ENCODE measurements at regions not wholly inside any gene's neighbourhood (a gene's known extent, or its start where the extent isn't known, plus 50 kb on each side); places are given as distances from the start of the nearest gene placed in this dataset.

DNA sequence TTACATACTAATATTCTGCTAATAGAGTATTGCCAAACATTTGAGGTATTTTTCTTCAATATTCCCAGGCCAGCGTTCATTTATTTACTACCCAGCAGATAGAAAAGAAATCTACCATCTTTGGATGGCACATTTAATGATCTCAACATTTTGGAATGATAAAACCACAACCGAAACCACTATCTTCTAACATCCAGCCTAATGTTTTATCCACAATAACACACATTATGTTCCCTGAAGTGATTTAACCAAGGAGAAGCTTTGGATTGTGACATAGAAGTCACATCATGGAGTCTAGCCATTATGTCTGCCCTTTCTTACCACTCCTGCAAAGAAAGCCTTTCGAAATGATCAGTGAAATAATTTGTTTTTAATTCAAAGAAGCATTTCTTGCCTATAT is 497.1 kb upstream of the PLXNA2 start:
- Histone ChIP-seq H3K36me3 (ENCODE audit: insufficient read depth, low read length) (no peaks in the 10 kb centered on the region), H3K27me3 (ENCODE audit: control insufficient read depth, insufficient read depth, low read length) (no peaks in the 10 kb centered on the region), H3K4me1 (ENCODE audit: control insufficient read depth, insufficient read depth, low read length) (no peaks in the 10 kb centered on the region), H3K4me3 (ENCODE audit: low read length) (no peak overlapping the region), H3K9ac (ENCODE audit: low read depth, low read length) (no peak overlapping the region), H3K9me3 (replicated peaks; ENCODE audit: low read length) (no peaks in the 10 kb centered on the region), H3K4me2 (ENCODE audit: low read length) (no peak overlapping the region)

DNA sequence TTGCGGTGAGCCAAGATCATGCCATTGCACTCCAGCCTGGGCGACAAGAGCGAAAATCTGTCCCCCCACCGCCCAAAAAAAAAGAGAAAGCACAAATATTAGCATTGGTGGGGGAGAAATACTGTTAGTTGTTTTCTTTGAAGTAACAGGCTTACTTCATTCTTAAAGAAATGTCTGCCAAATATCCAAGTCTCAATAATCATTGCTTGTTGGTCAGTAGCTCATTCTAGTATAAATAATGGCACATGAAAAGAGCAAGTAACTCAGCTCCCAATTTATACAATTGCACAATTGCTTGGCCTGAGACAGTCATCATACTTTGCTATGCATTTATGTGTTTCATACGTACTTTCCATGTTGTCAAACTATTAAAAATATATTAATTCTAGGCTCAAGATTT is 499.2 kb upstream of the PLXNA2 start:
- Histone ChIP-seq H3K9ac (ENCODE audit: low read depth, low read length) (no peak overlapping the region), H3K9me3 (replicated peaks; ENCODE audit: low read length) (no peaks in the 10 kb centered on the region), H3K27me3 (ENCODE audit: control insufficient read depth, insufficient read depth, low read length) (no peaks in the 10 kb centered on the region), H3K4me1 (ENCODE audit: control insufficient read depth, insufficient read depth, low read length) (no peaks in the 10 kb centered on the region), H3K36me3 (ENCODE audit: insufficient read depth, low read length) (no peaks in the 10 kb centered on the region), H3K4me2 (ENCODE audit: low read length) (no peak overlapping the region), H3K4me3 (ENCODE audit: low read length) (no peak overlapping the region)

DNA sequence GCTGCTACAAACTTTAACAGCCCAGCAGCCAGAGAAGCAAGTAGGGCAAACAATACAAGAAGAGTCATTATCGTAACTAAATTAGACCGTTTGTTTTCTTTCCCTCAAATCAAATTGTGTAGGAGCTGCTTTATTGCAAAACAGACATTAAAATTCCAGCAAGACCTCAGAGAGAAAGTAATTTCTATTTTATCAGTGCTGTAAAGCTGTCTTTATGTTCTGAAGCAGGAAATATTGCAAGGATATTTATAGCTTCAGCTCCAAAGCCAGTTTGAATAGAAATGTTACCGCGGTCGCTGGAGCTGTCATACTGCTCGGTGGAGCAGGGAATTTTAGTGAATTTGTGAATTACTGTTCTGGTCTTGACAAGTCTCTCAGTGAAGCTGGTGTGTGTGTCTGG is 503.8 kb upstream of the PLXNA2 start:
- Histone ChIP-seq H3K4me2 (ENCODE audit: low read length) (no peak overlapping the region), H3K4me3 (ENCODE audit: low read length) (no peak overlapping the region), H3K9me3 (replicated peaks; ENCODE audit: low read length) (no peaks in the 10 kb centered on the region), H3K36me3 (ENCODE audit: insufficient read depth, low read length) (no peaks in the 10 kb centered on the region), H3K4me1 (ENCODE audit: control insufficient read depth, insufficient read depth, low read length) (no peaks in the 10 kb centered on the region), H3K9ac (ENCODE audit: low read depth, low read length) (no peak overlapping the region), H3K27me3 (ENCODE audit: control insufficient read depth, insufficient read depth, low read length) (no peaks in the 10 kb centered on the region)

DNA sequence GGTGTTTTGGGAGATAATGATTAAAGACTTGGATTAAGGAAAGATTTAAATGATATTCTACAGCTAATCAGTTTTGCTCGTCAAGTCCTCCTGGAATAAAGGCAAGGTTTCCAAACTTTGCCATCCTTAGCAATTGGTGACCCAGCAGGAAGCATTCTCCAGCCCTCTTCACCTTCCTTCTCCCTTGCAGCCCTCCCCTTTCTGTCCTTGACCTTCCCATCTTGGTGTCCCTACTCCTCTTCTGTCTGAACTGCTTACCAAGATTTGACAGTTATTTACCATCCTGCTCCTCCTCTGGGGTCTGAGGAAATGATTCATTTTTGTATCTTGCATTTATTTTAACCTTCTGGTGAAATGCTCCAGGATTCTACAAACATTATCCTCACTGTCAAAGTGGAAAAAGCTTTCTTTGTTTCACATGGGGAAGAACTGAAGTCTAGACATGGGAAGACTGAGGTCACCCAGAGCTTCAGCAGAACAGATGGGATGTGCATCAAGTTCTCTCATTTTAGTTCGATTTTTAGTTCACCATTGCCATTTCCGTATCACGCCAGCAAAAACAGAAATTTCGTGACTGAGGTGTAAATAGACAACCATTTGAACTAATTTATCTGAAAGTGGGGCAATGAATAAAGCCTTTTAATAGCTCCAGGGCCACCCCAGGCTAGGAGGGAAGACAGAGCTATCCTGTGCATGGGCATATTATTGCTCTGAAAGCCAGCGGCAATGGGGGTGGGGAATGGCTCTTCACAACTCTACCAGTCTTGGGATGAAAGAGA is 504.4 kb upstream of the PLXNA2 start:
- H3K4me1 ChIP-seq (ENCODE audit: control insufficient read depth, insufficient read depth, low read length) = no peaks in the 10 kb centered on the region
- H3K27me3 ChIP-seq (ENCODE audit: control insufficient read depth, insufficient read depth, low read length) = no peaks in the 10 kb centered on the region
- H3K4me2 ChIP-seq (ENCODE audit: low read length) = no peak overlapping the region
- H3K4me3 ChIP-seq (ENCODE audit: low read length) = no peak overlapping the region
- H3K36me3 ChIP-seq (ENCODE audit: insufficient read depth, low read length) = no peaks in the 10 kb centered on the region
- no peaks in the 10 kb centered on the region for H3K9me3 ChIP-seq (replicated peaks; ENCODE audit: low read length)
- no peak overlapping the region for H3K9ac ChIP-seq (ENCODE audit: low read depth, low read length)

DNA sequence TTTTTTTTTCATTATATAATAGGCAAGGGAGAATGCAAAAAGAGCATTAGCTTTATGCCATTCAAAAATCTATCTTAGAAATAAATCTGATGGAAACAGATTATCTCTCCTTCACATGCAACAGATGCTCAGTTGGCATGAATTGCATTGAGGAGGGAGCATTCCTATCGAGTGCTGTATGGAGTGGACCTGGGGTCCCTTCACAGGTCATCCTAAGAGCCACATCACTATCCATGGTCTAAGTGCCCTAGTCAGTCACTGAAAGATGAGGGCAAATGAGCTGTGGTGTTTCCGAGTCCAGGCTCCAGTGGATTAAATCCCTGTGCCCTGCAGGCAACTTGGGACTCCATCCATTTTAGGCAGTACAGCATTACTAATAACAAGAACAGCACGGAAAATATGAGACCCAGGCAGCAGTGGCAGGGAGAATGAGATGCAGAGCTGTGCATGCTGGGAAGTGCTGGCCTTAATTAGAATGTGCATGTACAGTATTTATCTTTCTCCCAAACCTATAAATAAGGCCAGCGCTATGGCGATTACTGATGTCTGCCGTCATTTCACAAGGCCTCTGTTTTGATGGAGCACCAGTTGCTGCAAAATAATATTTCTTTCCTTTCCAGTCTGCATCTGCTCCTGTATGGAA is 512.3 kb upstream of the PLXNA2 start:
- Histone ChIP-seq H3K36me3 (ENCODE audit: insufficient read depth, low read length) (no peaks in the 10 kb centered on the region), H3K27me3 (ENCODE audit: control insufficient read depth, insufficient read depth, low read length) (no peaks in the 10 kb centered on the region), H3K4me3 (ENCODE audit: low read length) (no peak overlapping the region), H3K9ac (ENCODE audit: low read depth, low read length) (no peak overlapping the region), H3K4me1 (ENCODE audit: control insufficient read depth, insufficient read depth, low read length) (peaks cover 15% of the 10 kb centered on the region), H3K4me2 (ENCODE audit: low read length) (no peak overlapping the region), H3K9me3 (replicated peaks; ENCODE audit: low read length) (no peaks in the 10 kb centered on the region)

DNA sequence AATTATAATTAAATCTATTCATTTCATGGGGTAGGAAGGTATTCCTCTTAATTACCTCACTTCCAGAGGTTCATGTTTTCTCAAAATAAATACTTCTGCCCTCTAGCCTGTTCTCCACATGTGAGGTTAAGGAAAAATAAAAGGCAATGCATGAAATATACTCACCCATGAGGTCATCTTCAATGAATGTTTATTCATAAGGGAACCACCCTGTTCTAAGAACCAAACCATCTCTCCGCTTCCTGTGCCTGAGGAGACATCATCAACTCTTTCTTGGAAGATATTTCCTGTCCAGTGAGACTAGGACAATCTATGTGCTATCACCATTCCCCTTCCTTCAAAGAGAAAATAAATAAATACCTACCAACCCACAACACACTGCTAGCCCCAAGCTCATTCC is 513.7 kb upstream of the PLXNA2 start:
- Histone ChIP-seq H3K4me3 (ENCODE audit: low read length) (no peak overlapping the region), H3K4me2 (ENCODE audit: low read length) (no peak overlapping the region), H3K4me1 (ENCODE audit: control insufficient read depth, insufficient read depth, low read length) (peaks cover 15% of the 10 kb centered on the region), H3K27me3 (ENCODE audit: control insufficient read depth, insufficient read depth, low read length) (no peaks in the 10 kb centered on the region), H3K36me3 (ENCODE audit: insufficient read depth, low read length) (no peaks in the 10 kb centered on the region), H3K9ac (ENCODE audit: low read depth, low read length) (no peak overlapping the region), H3K9me3 (replicated peaks; ENCODE audit: low read length) (no peaks in the 10 kb centered on the region)

DNA sequence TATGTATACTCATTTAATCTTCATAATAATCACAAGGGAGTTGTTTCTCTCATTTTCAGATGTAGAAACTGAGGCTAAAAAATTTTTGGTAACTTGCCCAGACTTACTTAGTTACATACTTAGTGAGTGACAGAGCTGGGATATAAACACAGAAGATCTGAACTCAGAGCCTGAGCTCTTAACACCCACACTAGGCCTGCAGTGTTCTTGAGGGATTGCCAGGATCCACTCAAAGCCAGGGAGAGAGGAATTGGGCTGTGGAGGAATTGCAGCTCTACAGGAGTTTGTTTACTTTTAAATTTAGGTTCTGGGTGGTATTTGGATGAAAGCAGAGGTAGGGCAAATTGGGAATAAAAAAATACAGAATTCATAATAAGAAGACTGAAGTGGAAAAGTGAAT is 515.1 kb upstream of the PLXNA2 start:
- Histone ChIP-seq H3K4me3 (ENCODE audit: low read length) (no peak overlapping the region), H3K9me3 (replicated peaks; ENCODE audit: low read length) (no peaks in the 10 kb centered on the region), H3K36me3 (ENCODE audit: insufficient read depth, low read length) (no peaks in the 10 kb centered on the region), H3K27me3 (ENCODE audit: control insufficient read depth, insufficient read depth, low read length) (no peaks in the 10 kb centered on the region), H3K4me1 (ENCODE audit: control insufficient read depth, insufficient read depth, low read length) (peaks cover 15% of the 10 kb centered on the region), H3K4me2 (ENCODE audit: low read length) (no peak overlapping the region), H3K9ac (ENCODE audit: low read depth, low read length) (no peak overlapping the region)

DNA sequence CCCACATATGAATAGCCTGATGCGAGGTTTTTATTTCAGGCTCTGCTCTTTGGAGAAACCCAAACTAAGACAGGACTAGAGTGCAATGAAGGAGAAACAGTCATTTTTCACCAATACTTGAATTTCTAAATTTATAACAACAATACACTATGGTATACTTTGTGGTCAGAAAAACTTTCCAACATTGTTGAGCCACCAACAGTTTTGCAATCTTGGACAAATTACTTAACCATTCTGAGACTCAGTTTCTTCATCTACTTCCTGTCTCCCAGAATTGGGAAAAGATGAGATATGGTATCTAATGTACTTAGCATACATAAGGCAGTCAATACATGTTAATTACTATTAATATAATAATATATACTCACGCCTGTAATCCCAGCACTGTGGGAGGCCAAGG is 519.8 kb upstream of the PLXNA2 start:
- Histone ChIP-seq H3K4me1 (ENCODE audit: control insufficient read depth, insufficient read depth, low read length) (no peaks in the 10 kb centered on the region), H3K9ac (ENCODE audit: low read depth, low read length) (no peak overlapping the region), H3K36me3 (ENCODE audit: insufficient read depth, low read length) (no peaks in the 10 kb centered on the region), H3K4me3 (ENCODE audit: low read length) (no peak overlapping the region), H3K9me3 (replicated peaks; ENCODE audit: low read length) (no peaks in the 10 kb centered on the region), H3K27me3 (ENCODE audit: control insufficient read depth, insufficient read depth, low read length) (no peaks in the 10 kb centered on the region), H3K4me2 (ENCODE audit: low read length) (no peak overlapping the region)

DNA sequence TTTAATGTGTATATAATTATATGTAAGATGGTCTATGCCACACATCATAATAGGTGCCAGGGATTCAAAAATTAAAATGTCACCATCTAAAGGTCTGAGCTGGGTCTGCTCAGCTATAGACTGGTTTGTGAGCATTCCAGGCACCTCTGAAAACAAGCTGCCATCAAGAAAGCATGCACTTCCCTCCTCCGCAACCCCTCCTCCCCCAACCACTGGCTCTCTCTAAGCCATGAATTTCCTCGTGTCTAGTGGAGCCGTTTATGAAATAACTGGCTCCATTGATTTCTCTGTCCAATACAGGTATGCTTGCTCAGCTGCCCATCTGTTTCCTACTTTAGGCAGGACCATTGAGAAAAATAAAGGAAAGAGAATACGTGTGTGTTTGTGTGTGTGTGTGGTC is 522.6 kb upstream of the PLXNA2 start:
- Histone ChIP-seq H3K36me3 (ENCODE audit: insufficient read depth, low read length) (no peaks in the 10 kb centered on the region), H3K9me3 (replicated peaks; ENCODE audit: low read length) (no peaks in the 10 kb centered on the region), H3K4me3 (ENCODE audit: low read length) (no peak overlapping the region), H3K9ac (ENCODE audit: low read depth, low read length) (no peak overlapping the region), H3K4me1 (ENCODE audit: control insufficient read depth, insufficient read depth, low read length) (no peaks in the 10 kb centered on the region), H3K4me2 (ENCODE audit: low read length) (no peak overlapping the region), H3K27me3 (ENCODE audit: control insufficient read depth, insufficient read depth, low read length) (no peaks in the 10 kb centered on the region)

DNA sequence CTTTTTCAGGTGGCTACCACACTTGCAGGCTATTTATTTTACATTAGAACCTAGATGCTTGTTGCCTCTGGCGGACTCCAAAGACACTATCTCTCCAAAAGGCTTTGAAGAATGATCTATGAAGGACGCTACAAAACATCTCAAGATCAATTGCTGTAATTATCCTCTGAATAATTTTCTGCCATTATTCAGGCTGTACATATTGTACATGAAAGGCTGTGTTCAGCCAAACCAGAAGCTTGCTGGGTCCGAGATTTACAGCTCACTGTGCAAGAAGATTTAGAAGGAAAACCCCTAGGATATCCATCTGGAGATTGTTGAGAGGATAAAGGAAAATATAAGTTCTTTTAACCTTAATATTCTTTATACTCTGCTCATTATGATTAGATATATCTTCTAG is 523.6 kb upstream of the PLXNA2 start:
- Histone ChIP-seq H3K4me1 (ENCODE audit: control insufficient read depth, insufficient read depth, low read length) (no peaks in the 10 kb centered on the region), H3K4me2 (ENCODE audit: low read length) (no peak overlapping the region), H3K9me3 (replicated peaks; ENCODE audit: low read length) (no peaks in the 10 kb centered on the region), H3K4me3 (ENCODE audit: low read length) (no peak overlapping the region), H3K9ac (ENCODE audit: low read depth, low read length) (no peak overlapping the region), H3K36me3 (ENCODE audit: insufficient read depth, low read length) (no peaks in the 10 kb centered on the region), H3K27me3 (ENCODE audit: control insufficient read depth, insufficient read depth, low read length) (no peaks in the 10 kb centered on the region)

DNA sequence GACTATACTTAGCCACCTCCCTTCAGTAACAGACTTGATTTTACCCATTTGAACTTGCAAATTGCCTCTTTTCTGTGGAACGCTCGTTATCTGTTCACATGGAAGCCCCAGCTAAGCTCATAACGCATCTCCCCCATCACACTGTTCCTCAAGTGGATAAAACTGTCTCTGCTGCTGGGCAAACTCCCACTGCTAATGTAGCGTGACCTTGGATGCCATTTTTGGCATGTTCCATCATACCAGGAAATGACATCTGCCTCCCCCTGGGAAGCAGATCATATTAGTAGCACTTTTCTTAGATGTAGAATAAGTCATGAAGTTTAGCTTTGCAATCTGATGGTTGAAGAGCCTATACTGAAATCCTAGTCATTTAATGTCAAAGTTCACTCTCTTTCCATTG is 528.7 kb upstream of the PLXNA2 start:
- no peaks in the 10 kb centered on the region for H3K27me3 ChIP-seq (ENCODE audit: control insufficient read depth, insufficient read depth, low read length)
- no peaks in the 10 kb centered on the region for H3K4me1 ChIP-seq (ENCODE audit: control insufficient read depth, insufficient read depth, low read length)
- H3K4me2 ChIP-seq (ENCODE audit: low read length) = no peak overlapping the region
- no peak overlapping the region for H3K4me3 ChIP-seq (ENCODE audit: low read length)
- no peak overlapping the region for H3K9ac ChIP-seq (ENCODE audit: low read depth, low read length)
- no peaks in the 10 kb centered on the region for H3K9me3 ChIP-seq (replicated peaks; ENCODE audit: low read length)
- H3K36me3 ChIP-seq (ENCODE audit: insufficient read depth, low read length) = no peaks in the 10 kb centered on the region

DNA sequence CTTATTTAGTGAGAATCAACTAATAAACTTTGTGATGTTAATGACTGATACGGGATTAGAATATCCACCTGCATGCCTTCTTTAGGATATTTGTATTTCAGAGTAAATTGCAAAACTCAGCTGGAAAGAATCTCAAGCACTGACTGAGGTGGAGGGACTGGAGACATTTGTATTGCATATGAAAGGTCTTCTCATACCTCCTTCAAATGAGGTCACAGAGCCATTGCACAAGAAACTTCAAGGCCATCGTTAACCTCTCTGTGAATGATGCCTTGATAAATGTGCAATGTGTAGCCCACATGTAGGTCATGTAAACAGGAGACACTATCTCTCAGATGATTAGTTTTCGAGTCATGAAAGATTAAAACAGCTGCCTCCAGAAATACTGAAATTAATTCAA is 531.7 kb upstream of the PLXNA2 start:
- no peaks in the 10 kb centered on the region for H3K36me3 ChIP-seq (ENCODE audit: insufficient read depth, low read length)
- no peaks in the 10 kb centered on the region for H3K9me3 ChIP-seq (replicated peaks; ENCODE audit: low read length)
- no peak overlapping the region for H3K9ac ChIP-seq (ENCODE audit: low read depth, low read length)
- no peaks in the 10 kb centered on the region for H3K27me3 ChIP-seq (ENCODE audit: control insufficient read depth, insufficient read depth, low read length)
- H3K4me2 ChIP-seq (ENCODE audit: low read length) = no peak overlapping the region
- no peak overlapping the region for H3K4me3 ChIP-seq (ENCODE audit: low read length)
- no peaks in the 10 kb centered on the region for H3K4me1 ChIP-seq (ENCODE audit: control insufficient read depth, insufficient read depth, low read length)
